ENCODE measurements at regions not wholly inside any gene's neighbourhood (a gene's known extent, or its start where the extent isn't known, plus 50 kb on each side); places are given as distances from the start of the nearest gene placed in this dataset.

DNA sequence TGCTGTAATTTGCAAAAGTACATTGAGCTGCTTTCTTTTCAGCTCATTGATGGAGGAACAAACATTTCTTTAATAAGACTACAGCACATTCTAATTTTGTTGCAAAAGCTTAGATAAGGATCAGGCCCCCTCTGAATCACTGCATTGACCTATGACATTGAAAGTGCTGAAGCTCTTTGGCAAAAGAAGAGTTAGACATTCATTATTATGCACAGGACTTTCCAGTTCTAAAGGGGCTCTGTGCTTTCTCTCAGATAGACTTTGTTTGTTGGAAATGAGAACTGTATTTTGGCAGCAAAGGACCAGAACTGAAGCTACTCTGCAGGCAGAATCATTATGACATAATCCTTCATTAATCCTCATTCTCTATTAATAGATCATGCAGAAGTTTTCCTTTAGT, 252.9 kb upstream of the SOX2 start:
- peaks cover 2% of the 10 kb centered on the region for H3K27me3 Mint-ChIP-seq (ENCODE audit: low read depth)
- TF ChIP-seq CTCF (IDR thresholded peaks at IDR 0.05; ENCODE audit: unreplicated experiment) = no peak
- no peak overlapping the region for H3K27ac Mint-ChIP-seq
- no peaks in the 10 kb centered on the region for H3K4me1 Mint-ChIP-seq
- no peak for DNase-seq (ENCODE audit: low spot score in 2 of 2, unreplicated experiment in 2 of 2)
- H3K4me3 Mint-ChIP-seq = no peak overlapping the region
- H3K36me3 Mint-ChIP-seq = no peaks in the 10 kb centered on the region
- H3K9me3 Mint-ChIP-seq = no peaks in the 10 kb centered on the region

DNA sequence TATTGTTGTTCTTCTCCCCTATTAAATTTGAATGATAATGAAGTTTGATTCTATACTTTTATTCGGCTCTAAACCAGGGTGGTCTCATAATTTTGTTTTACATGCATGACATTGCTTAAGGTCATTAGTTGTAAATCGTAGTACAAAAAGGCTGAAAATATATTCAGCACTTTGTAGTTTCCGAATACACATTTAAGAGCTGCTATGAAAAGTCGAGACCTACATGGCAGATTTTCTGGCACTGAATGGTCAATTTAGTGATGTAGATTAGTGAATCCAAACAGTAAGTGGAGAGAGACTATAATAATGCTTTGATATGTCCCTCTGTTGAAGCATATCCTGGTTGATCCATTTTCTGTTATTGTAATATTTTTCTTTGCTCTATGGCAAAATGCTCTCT, 254.0 kb upstream of the SOX2 start:
- Mint-ChIP-seq H3K27ac (no peak overlapping the region), H3K27me3 (ENCODE audit: low read depth) (peaks cover 2% of the 10 kb centered on the region), H3K9me3 (no peaks in the 10 kb centered on the region), H3K36me3 (no peaks in the 10 kb centered on the region), H3K4me1 (no peaks in the 10 kb centered on the region), H3K4me3 (no peak overlapping the region)
- DNase-seq (ENCODE audit: low spot score in 2 of 2, unreplicated experiment in 2 of 2) = no peak
- TF ChIP-seq CTCF (IDR thresholded peaks at IDR 0.05; ENCODE audit: unreplicated experiment) = no peak

GRCh38 chr3:181457190-181457589, 254.5 kb upstream of the SOX2 start:
- DNase-seq (ENCODE audit: low spot score in 2 of 2, unreplicated experiment in 2 of 2) = no peak
- Mint-ChIP-seq H3K36me3 (no peaks in the 10 kb centered on the region), H3K9me3 (no peaks in the 10 kb centered on the region), H3K27ac (no peak overlapping the region), H3K4me3 (no peak overlapping the region), H3K4me1 (no peaks in the 10 kb centered on the region), H3K27me3 (ENCODE audit: low read depth) (peaks cover 2% of the 10 kb centered on the region)
- no peak for TF ChIP-seq CTCF (IDR thresholded peaks at IDR 0.05; ENCODE audit: unreplicated experiment)

- Mint-ChIP-seq H3K27me3 (ENCODE audit: low read depth) (peaks cover 2% of the 10 kb centered on the region), H3K9me3 (peaks cover 6% of the 10 kb centered on the region), H3K36me3 (no peaks in the 10 kb centered on the region), H3K4me1 (no peaks in the 10 kb centered on the region), H3K4me3 (no peak overlapping the region), H3K27ac (no peak overlapping the region)
- TF ChIP-seq CTCF (IDR thresholded peaks at IDR 0.05; ENCODE audit: unreplicated experiment) = no peak
- DNase-seq (ENCODE audit: low spot score in 2 of 2, unreplicated experiment in 2 of 2) = no peak
Measured at GRCh38 chr3:181455276-181455675, 256.4 kb upstream of the SOX2 start.

GRCh38 chr3:181454451-181455027, 257.2 kb upstream of the SOX2 start:
- no peaks in the 10 kb centered on the region for H3K36me3 Mint-ChIP-seq
- H3K9me3 Mint-ChIP-seq = peaks cover 6% of the 10 kb centered on the region
- no peak for DNase-seq (ENCODE audit: low spot score in 2 of 2, unreplicated experiment in 2 of 2)
- H3K4me1 Mint-ChIP-seq = no peaks in the 10 kb centered on the region
- H3K4me3 Mint-ChIP-seq = no peak overlapping the region
- no peak overlapping the region for H3K27ac Mint-ChIP-seq
- H3K27me3 Mint-ChIP-seq (ENCODE audit: low read depth) = peaks cover 2% of the 10 kb centered on the region
- no peak for TF ChIP-seq CTCF (IDR thresholded peaks at IDR 0.05; ENCODE audit: unreplicated experiment)

GRCh38 chr3:181446741-181447140, 265.0 kb upstream of the SOX2 start:
- Mint-ChIP-seq H3K27me3 (ENCODE audit: low read depth) (no peaks in the 10 kb centered on the region), H3K27ac (no peak overlapping the region), H3K4me3 (no peak overlapping the region), H3K36me3 (no peaks in the 10 kb centered on the region), H3K9me3 (peaks cover 6% of the 10 kb centered on the region), H3K4me1 (no peaks in the 10 kb centered on the region)
- no peak for TF ChIP-seq CTCF (IDR thresholded peaks at IDR 0.05; ENCODE audit: unreplicated experiment)
- DNase-seq (ENCODE audit: low spot score in 2 of 2, unreplicated experiment in 2 of 2) = no peak
